ENCODE measurements at regions not wholly inside any gene's neighbourhood (a gene's known extent, or its start where the extent isn't known, plus 50 kb on each side); places are given as distances from the start of the nearest gene placed in this dataset.
"Not testable (repeated sequence)": the region's sequence is repeated elsewhere in the genome, so short reads cannot be mapped to it uniquely, and the experiment has no call there.

GRCh38 chr2:16238001-16238761 is 297.8 kb downstream of the MYCN start:
- no peaks in the 10 kb centered on the region for H3K36me3 ChIP-seq
- DNase-seq = no peak
- TF ChIP-seq, protein P1, sequence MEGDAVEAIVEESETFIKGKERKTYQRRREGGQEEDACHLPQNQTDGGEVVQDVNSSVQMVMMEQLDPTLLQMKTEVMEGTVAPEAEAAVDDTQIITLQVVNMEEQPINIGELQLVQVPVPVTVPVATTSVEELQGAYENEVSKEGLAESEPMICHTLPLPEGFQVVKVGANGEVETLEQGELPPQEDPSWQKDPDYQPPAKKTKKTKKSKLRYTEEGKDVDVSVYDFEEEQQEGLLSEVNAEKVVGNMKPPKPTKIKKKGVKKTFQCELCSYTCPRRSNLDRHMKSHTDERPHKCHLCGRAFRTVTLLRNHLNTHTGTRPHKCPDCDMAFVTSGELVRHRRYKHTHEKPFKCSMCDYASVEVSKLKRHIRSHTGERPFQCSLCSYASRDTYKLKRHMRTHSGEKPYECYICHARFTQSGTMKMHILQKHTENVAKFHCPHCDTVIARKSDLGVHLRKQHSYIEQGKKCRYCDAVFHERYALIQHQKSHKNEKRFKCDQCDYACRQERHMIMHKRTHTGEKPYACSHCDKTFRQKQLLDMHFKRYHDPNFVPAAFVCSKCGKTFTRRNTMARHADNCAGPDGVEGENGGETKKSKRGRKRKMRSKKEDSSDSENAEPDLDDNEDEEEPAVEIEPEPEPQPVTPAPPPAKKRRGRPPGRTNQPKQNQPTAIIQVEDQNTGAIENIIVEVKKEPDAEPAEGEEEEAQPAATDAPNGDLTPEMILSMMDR (IDR thresholded peaks at IDR 0.05) = no peak
- TF ChIP-seq POLR2A (IDR thresholded peaks at IDR 0.05) = no peak
- WGBS, 2 donors = 78 to 84% methylated on average over 10 of the region's 10 CpGs
- intact Hi-C loops (cut with DNase I) = no loop called here
- H3K4me1 ChIP-seq = no peaks in the 10 kb centered on the region
- H3K27me3 ChIP-seq = no peaks in the 10 kb centered on the region
- H3K4me3 ChIP-seq (replicated peaks in 1 of 3) = no peak overlapping the region
- no peak overlapping the region for H3K27ac ChIP-seq
- no peaks in the 10 kb centered on the region for H3K9me3 ChIP-seq

DNA sequence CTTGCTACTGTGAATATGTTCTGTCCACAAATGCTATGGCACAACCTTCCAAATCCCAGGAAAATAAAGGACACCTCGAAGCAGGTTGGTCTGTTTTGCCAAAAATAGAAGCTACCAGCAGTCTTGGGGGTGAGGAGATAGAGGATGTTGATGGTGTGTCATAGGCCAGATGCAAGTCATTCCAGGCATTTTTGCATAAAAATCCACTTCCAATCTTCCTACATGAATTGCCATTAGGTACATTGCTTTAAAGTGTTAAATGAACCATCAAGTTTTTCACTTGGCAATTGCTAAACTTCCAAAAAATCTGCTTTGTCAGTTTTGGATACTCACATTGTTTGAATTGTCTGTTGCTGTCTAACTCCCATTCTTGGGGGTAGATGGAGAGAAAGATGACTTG is 295.4 kb downstream of the MYCN start:
- WGBS, 2 donors = 71 to 87% methylated on average over 1 of the region's 1 CpG
- no peak for TF ChIP-seq POLR2A (IDR thresholded peaks at IDR 0.05)
- TF ChIP-seq, protein P1 (IDR thresholded peaks at IDR 0.05) = no peak

GRCh38 chr2:16235291-16235690 is 294.9 kb downstream of the MYCN start:
- DNase-seq; H3K4me1 ChIP-seq; H3K4me3 ChIP-seq (replicated peaks in 1 of 3); intact Hi-C loops (cut with DNase I); H3K27me3 ChIP-seq; H3K36me3 ChIP-seq; H3K9me3 ChIP-seq; H3K27ac ChIP-seq: not testable (repeated sequence)
- WGBS, 2 donors = 94 to 97% methylated on average over 20 of the region's 20 CpGs

More for the DNA sequence above, 295.4 kb downstream of the MYCN start:
- H3K36me3 ChIP-seq = no peaks in the 10 kb centered on the region
- no peak overlapping the region for H3K4me3 ChIP-seq (replicated peaks in 1 of 3)
- intact Hi-C loops (cut with DNase I) = no loop called here
- DNase-seq = no peak
- no peaks in the 10 kb centered on the region for H3K9me3 ChIP-seq
- no peaks in the 10 kb centered on the region for H3K27me3 ChIP-seq
- no peaks in the 10 kb centered on the region for H3K4me1 ChIP-seq
- no peak overlapping the region for H3K27ac ChIP-seq

DNA sequence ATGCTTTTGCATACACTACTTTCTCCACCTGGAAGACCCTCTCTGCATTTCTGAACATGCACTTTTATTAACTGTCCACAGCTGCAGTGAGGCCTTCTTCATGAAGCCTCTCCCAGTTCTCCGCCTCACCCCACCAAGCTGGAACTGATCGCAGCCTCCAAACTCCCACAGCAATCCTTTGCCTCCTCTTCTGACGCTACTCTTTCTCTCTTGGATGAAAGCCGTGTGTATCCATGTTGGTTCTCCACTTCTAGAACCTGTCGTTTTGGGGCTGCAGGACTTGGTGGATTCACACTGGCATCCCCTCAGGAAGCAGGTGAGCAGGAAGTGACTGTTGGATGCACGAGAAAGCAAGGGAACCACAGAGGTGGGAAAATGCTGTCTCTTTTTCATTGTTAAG is 288.6 kb downstream of the MYCN start:
- H3K4me3 ChIP-seq (replicated peaks in 1 of 3) = no peak overlapping the region
- 80 to 85% methylated on average over 6 of the region's 6 CpGs for WGBS, 2 donors
- no peak overlapping the region for H3K27ac ChIP-seq
- no peaks in the 10 kb centered on the region for H3K9me3 ChIP-seq
- no peaks in the 10 kb centered on the region for H3K27me3 ChIP-seq
- no peaks in the 10 kb centered on the region for H3K36me3 ChIP-seq
- H3K4me1 ChIP-seq = peaks cover 0 to 6% of the 10 kb centered on the region in 2 donors
- TF ChIP-seq, protein P1 (IDR thresholded peaks at IDR 0.05) = no peak
- no peak for TF ChIP-seq POLR2A (IDR thresholded peaks at IDR 0.05)
- no peak for DNase-seq
- intact Hi-C loops (cut with DNase I) = loop anchor here (10.0 kb wide), 1 partner anchor 266 kb away; no protein-coding TSS in a partner anchor

GRCh38 chr2:16228471-16228870 is 288.1 kb downstream of the MYCN start:
- no peaks in the 10 kb centered on the region for H3K27me3 ChIP-seq
- TF ChIP-seq POLR2A (IDR thresholded peaks at IDR 0.05) = no peak
- TF ChIP-seq, protein P1 (IDR thresholded peaks at IDR 0.05) = no peak
- no peak for DNase-seq
- H3K9me3 ChIP-seq = no peaks in the 10 kb centered on the region
- no peak overlapping the region for H3K4me3 ChIP-seq (replicated peaks in 1 of 3)
- WGBS, 2 donors = 91 to 92% methylated on average over 7 of the region's 7 CpGs
- intact Hi-C loops (cut with DNase I) = loop anchor here (10.0 kb wide), 1 partner anchor 266 kb away; no protein-coding TSS in a partner anchor
- no peaks in the 10 kb centered on the region for H3K36me3 ChIP-seq
- peaks cover 0 to 6% of the 10 kb centered on the region in 2 donors for H3K4me1 ChIP-seq
- no peak overlapping the region for H3K27ac ChIP-seq

Data from thyroid gland (tissue), 4 donors.